Prostate gland (tissue), 2 donors: ENCODE measurements at regions not wholly inside any gene's neighbourhood (a gene's known extent, or its start where the extent isn't known, plus 50 kb on each side); places are given as distances from the start of the nearest gene placed in this dataset.
"Not testable (repeated sequence)": the region's sequence is repeated elsewhere in the genome, so short reads cannot be mapped to it uniquely, and the experiment has no call there.

Experiments
- DNase-seq: peaks from one replicate; pipeline ENCODE4 v3.0.0-alpha.2; 2019; ENCODE audit warnings: low spot score
- H3K27ac ChIP-seq, 2 donors: fragments of 200-600 bp; sonication (generic); 2 replicates each; pipeline ENCODE4 v1.5.1; 2017 to 2019
- H3K27me3 ChIP-seq: fragments of 200-600 bp; sonication (generic); replicated peaks from 2 replicates; pipeline ENCODE4 v1.5.1; 2019; ENCODE audit not compliant: insufficient read depth
- H3K36me3 ChIP-seq, 2 donors: fragments of 200-600 bp; sonication (generic); 1 replicate in 1 of 2; 2 replicates in 1 of 2; pipeline versions ENCODE4 v1.5.1 to v1.8.1; 2017 to 2019
- H3K4me1 ChIP-seq: fragments of 200-600 bp; sonication (generic); replicated peaks from 2 replicates; pipeline ENCODE4 v1.5.1; 2019
- H3K4me3 ChIP-seq, 2 donors: fragments of 200-600 bp; sonication (generic); 2 replicates each; pipeline ENCODE4 v1.5.1; 2017 to 2019
- H3K9me3 ChIP-seq: fragments of 200-600 bp; sonication (generic); 2 replicates; pipeline ENCODE4 v1.5.1; 2017
- POLR2A ChIP-seq: fragments of 450-650 bp; IDR thresholded peaks from one replicate; pipeline ENCODE4 v1.6.1; 2016; ENCODE audit warnings: antibody characterized with exemption, mild to moderate bottlenecking
- POLR2AphosphoS5 ChIP-seq: sonication (generic); formaldehyde crosslinking; IDR thresholded peaks from one replicate; pipeline ENCODE4 v1.6.1; 2017; ENCODE audit warnings: antibody characterized with exemption
- WGBS: methylation state at CpG from one replicate; pipeline ENCODE4 v1.1.5; 2018; 5-methylcytosine and 5-hydroxymethylcytosine counted together
- intact Hi-C: fragments of 100-400 bp; cut with DNase I; formaldehyde crosslinking; loops from one replicate; pipeline ENCODE4 v1.14.2; 2022
- TF ChIP-seq, protein P1 (sequence below), 4 experiments: fragments of 200-600 bp in 2 of 4; fragments of 450-650 bp in 2 of 4; sonication (generic) in 2 of 4; IDR thresholded peaks; 1 replicate in 3 of 4; 2 replicates in 1 of 4; pipeline ENCODE4 v1.5.1; 2016 to 2019; ENCODE audit warnings: antibody characterized with exemption in 4 of 4, mild to moderate bottlenecking in 2 of 4, moderate library complexity in 2 of 4

DNA sequence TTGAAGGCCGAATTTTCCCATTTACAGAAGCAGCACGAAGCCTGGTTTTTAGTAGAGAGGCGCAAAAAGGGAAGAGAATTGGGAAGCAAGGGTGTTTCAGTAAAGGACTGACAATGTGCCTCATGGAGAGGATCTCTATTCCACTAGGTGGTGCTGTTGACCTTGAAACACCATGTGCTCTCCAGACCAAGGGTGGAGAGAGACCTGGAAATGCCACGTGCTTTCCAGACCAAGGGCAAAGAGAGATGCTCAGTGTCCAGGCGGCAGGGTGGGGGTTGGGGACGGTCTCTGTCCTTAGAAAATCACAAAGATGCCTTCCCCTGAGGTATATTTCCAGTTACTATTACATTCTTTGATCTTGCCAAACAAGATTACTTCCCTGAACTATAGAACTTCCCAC is 425.3 kb downstream of the CSNK1G3 start:
- intact Hi-C loops = no loop called here
- Histone ChIP-seq H3K27ac (no peak overlapping the region), H3K27me3 (no peaks in the 10 kb centered on the region), H3K4me3 (no peak overlapping the region), H3K36me3 (no peaks in the 10 kb centered on the region), H3K9me3 (peaks cover 4% of the 10 kb centered on the region), H3K4me1 (no peaks in the 10 kb centered on the region)
- WGBS = 74% methylated on average over 6 of the region's 6 CpGs
- TF ChIP-seq POLR2A (no peak), POLR2AphosphoS5 (no peak)
- TF ChIP-seq, protein P1, sequence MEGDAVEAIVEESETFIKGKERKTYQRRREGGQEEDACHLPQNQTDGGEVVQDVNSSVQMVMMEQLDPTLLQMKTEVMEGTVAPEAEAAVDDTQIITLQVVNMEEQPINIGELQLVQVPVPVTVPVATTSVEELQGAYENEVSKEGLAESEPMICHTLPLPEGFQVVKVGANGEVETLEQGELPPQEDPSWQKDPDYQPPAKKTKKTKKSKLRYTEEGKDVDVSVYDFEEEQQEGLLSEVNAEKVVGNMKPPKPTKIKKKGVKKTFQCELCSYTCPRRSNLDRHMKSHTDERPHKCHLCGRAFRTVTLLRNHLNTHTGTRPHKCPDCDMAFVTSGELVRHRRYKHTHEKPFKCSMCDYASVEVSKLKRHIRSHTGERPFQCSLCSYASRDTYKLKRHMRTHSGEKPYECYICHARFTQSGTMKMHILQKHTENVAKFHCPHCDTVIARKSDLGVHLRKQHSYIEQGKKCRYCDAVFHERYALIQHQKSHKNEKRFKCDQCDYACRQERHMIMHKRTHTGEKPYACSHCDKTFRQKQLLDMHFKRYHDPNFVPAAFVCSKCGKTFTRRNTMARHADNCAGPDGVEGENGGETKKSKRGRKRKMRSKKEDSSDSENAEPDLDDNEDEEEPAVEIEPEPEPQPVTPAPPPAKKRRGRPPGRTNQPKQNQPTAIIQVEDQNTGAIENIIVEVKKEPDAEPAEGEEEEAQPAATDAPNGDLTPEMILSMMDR (IDR thresholded peaks at IDR 0.05) = peak; percentile 12 to 57 (median 50)
- DNase-seq = peak; percentile 29

DNA sequence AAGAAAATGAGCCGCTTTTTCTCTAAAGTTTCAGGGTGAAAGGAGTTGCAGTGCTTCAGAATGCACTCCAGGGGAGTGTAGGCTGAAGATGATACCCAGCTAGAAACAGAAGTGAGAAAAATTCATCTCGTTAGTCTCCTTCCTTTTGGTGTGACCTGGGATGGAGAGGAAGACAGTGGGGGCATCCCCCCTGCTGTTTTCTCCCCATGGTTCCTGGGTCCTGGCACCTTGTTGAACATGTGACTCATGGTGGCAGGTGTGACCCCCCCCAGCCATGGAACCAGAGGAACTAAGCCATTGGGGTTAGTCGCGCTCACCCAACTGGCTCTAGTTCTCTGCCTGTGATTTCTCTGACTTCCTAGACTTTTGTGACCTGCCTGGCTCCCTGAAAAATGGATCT is 424.6 kb downstream of the CSNK1G3 start:
- peaks cover 4% of the 10 kb centered on the region for H3K9me3 ChIP-seq
- no peak overlapping the region for H3K4me3 ChIP-seq
- WGBS = 97% methylated on average over 4 of the region's 4 CpGs
- intact Hi-C loops = no loop called here
- no peaks in the 10 kb centered on the region for H3K4me1 ChIP-seq
- H3K27ac ChIP-seq = no peak overlapping the region
- H3K27me3 ChIP-seq = no peaks in the 10 kb centered on the region
- DNase-seq = no peak
- H3K36me3 ChIP-seq = no peaks in the 10 kb centered on the region
- TF ChIP-seq POLR2AphosphoS5 (no peak), POLR2A (no peak)
- TF ChIP-seq, protein P1 (IDR thresholded peaks at IDR 0.05) = no peak

DNA sequence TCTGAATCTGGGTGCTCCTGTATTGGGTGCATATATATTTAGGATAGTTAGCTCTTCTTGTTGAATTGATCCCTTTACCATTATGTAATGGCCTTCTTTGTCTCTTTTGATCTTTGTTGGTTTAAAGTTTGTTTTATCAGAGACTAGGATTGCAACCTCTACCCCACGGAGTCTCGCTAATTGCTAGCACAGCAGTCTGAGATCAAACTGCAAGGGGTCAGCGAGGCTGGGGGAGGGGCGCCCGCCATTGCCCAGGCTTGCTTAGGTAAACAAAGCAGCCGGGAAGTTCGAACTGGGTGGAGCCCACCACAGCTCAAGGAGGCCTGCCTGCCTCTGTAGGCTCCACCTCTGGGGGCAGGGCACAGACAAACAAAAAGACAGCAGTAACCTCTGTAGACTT is 421.8 kb downstream of the CSNK1G3 start:
- H3K27ac ChIP-seq, H3K9me3 ChIP-seq, H3K4me3 ChIP-seq, H3K36me3 ChIP-seq, H3K4me1 ChIP-seq, intact Hi-C loops, H3K27me3 ChIP-seq, DNase-seq: not testable (repeated sequence)
- WGBS = 48% methylated on average over 7 of the region's 7 CpGs

DNA sequence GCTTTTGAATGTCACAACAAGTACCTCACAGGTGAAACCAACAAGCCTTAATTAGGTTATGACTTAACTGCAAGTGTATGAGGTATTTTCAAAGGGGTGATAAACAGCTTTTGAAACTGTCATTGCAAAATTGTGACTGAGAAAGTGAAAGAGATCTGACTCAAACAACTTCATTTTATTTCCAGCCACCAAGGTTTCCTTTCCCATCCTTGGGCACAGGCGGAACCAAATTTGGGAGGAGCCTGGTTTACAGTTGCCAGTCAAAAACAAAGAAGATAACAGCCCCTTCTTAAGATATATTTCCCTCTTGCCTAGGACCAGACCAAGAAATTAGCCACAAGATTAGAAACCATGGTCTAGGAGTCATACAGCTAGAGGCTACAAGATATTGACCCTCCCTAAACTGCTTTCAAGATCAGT is 417.1 kb downstream of the CSNK1G3 start:
- WGBS = 90% methylated on average over 1 of the region's 1 CpG
- H3K4me1 ChIP-seq = no peaks in the 10 kb centered on the region
- no peaks in the 10 kb centered on the region for H3K36me3 ChIP-seq
- no peak overlapping the region for H3K4me3 ChIP-seq
- intact Hi-C loops = no loop called here
- TF ChIP-seq POLR2A (no peak), POLR2AphosphoS5 (no peak)
- TF ChIP-seq, protein P1 (IDR thresholded peaks at IDR 0.05) = no peak
- no peak overlapping the region for H3K27ac ChIP-seq
- DNase-seq = no peak
- H3K9me3 ChIP-seq = no peaks in the 10 kb centered on the region
- no peaks in the 10 kb centered on the region for H3K27me3 ChIP-seq

DNA sequence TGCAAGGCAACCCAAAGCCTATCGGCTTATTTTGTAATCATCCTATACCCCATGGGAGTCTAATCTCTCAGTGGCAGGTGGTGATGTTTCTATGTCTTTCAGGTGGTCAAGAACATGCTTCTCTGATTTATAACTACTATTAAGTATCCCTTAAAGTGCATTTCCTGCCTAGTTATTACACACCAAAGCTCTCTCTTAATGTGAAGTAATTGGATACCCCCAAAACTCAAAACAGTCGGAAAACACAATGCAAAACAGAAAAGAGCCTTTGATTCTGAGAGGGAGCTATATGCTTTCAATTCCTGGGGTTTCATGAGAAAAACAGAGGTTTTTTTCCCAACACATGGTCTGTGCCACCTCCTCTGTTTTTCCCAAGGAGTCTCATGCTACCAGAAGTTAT is 416.4 kb downstream of the CSNK1G3 start:
- H3K9me3 ChIP-seq = no peaks in the 10 kb centered on the region
- TF ChIP-seq, protein P1 (IDR thresholded peaks at IDR 0.05) = no peak
- no peak for TF ChIP-seq POLR2AphosphoS5
- no peak for TF ChIP-seq POLR2A
- H3K27me3 ChIP-seq = no peaks in the 10 kb centered on the region
- H3K4me3 ChIP-seq = no peak overlapping the region
- no peaks in the 10 kb centered on the region for H3K4me1 ChIP-seq
- no peak for DNase-seq
- no peaks in the 10 kb centered on the region for H3K36me3 ChIP-seq
- no peak overlapping the region for H3K27ac ChIP-seq
- 98% methylated on average over 2 of the region's 2 CpGs for WGBS
- intact Hi-C loops = no loop called here
